Tibial nerve (tissue), 4 donors: ENCODE measurements at regions not wholly inside any gene's neighbourhood (a gene's known extent, or its start where the extent isn't known, plus 50 kb on each side); places are given as distances from the start of the nearest gene placed in this dataset.

Experiments used
- DNase-seq, 2 donors: peaks; one replicate each; pipeline ENCODE4 v3.0.0-alpha.2; 2019; ENCODE audit warnings: low spot score in 2 of 2
- H3K27ac ChIP-seq, 4 donors: fragments of 200-600 bp; sonication (generic) in 3 of 4; one replicate each; pipeline ENCODE4 v1.5.1; 2017 to 2019; ENCODE audit warnings: mild to moderate bottlenecking in 1 of 4
- H3K27me3 ChIP-seq, 2 donors: fragments of 200-600 bp; sonication (generic) in 1 of 2; one replicate each; pipeline versions ENCODE4 v1.5.1 to v1.6.0; 2017 to 2019
- H3K36me3 ChIP-seq, 3 donors: fragments of 200-600 bp; sonication (generic); one replicate each; pipeline ENCODE4 v1.5.1; 2018 to 2019
- H3K4me1 ChIP-seq, 4 donors: fragments of 200-600 bp; sonication (generic) in 3 of 4; one replicate each; pipeline ENCODE4 v1.5.1; 2017 to 2019
- H3K4me3 ChIP-seq, 4 donors: fragments of 200-600 bp; sonication (generic) in 3 of 4; one replicate each; pipeline ENCODE4 v1.5.1; 2017 to 2019; ENCODE audit warnings: mild to moderate bottlenecking in 1 of 4, moderate library complexity in 1 of 4
- H3K9me3 ChIP-seq, 4 donors: fragments of 200-600 bp; sonication (generic) in 3 of 4; one replicate each; pipeline ENCODE4 v1.5.1; 2017 to 2019
- EP300 ChIP-seq, 2 donors: sonication (generic); formaldehyde crosslinking; IDR thresholded peaks; one replicate each; pipeline ENCODE4 v1.6.1; 2017; ENCODE audit warnings: antibody characterized with exemption in 2 of 2, mild to moderate bottlenecking in 1 of 2
- POLR2A ChIP-seq, 2 donors: fragments of 450-650 bp; IDR thresholded peaks; one replicate each; pipeline ENCODE4 v1.6.1; 2017; ENCODE audit warnings: antibody characterized with exemption in 2 of 2, mild to moderate bottlenecking in 2 of 2, moderate library complexity in 2 of 2
- WGBS, 2 donors: methylation state at CpG; one replicate each; pipeline ENCODE4 v1.1.5; 2018; 5-methylcytosine and 5-hydroxymethylcytosine counted together
- TF ChIP-seq, protein P1 (sequence below), 5 experiments: fragments of 200-600 bp in 3 of 5; fragments of 450-650 bp in 2 of 5; sonication (generic) in 3 of 5; IDR thresholded peaks; one replicate each; pipeline ENCODE4 v1.5.1; 2016 to 2019; ENCODE audit warnings: antibody characterized with exemption in 5 of 5, mild to moderate bottlenecking in 3 of 5, moderate library complexity in 2 of 5

- 83 to 85% methylated on average over 9 of the region's 9 CpGs for WGBS, 2 donors
- DNase-seq = no peak
- H3K27me3 ChIP-seq = no peaks in the 10 kb centered on the region
- no peaks in the 10 kb centered on the region for H3K36me3 ChIP-seq
- H3K4me1 ChIP-seq = peaks cover 0 to 24% (median 0%) of the 10 kb centered on the region in 4 donors
- TF ChIP-seq, protein P1, sequence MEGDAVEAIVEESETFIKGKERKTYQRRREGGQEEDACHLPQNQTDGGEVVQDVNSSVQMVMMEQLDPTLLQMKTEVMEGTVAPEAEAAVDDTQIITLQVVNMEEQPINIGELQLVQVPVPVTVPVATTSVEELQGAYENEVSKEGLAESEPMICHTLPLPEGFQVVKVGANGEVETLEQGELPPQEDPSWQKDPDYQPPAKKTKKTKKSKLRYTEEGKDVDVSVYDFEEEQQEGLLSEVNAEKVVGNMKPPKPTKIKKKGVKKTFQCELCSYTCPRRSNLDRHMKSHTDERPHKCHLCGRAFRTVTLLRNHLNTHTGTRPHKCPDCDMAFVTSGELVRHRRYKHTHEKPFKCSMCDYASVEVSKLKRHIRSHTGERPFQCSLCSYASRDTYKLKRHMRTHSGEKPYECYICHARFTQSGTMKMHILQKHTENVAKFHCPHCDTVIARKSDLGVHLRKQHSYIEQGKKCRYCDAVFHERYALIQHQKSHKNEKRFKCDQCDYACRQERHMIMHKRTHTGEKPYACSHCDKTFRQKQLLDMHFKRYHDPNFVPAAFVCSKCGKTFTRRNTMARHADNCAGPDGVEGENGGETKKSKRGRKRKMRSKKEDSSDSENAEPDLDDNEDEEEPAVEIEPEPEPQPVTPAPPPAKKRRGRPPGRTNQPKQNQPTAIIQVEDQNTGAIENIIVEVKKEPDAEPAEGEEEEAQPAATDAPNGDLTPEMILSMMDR (IDR thresholded peaks at IDR 0.05) = no peak
- TF ChIP-seq POLR2A (IDR thresholded peaks at IDR 0.05) (no peak), EP300 (IDR thresholded peaks at IDR 0.05) (no peak)
- H3K4me3 ChIP-seq = no peak overlapping the region
- no peak overlapping the region for H3K27ac ChIP-seq
- peaks cover 0 to 3% (median 0%) of the 10 kb centered on the region in 4 donors for H3K9me3 ChIP-seq
Measured at GRCh38 chr6:169907419-169908115, 156.1 kb downstream of the ERMARD start.

DNA sequence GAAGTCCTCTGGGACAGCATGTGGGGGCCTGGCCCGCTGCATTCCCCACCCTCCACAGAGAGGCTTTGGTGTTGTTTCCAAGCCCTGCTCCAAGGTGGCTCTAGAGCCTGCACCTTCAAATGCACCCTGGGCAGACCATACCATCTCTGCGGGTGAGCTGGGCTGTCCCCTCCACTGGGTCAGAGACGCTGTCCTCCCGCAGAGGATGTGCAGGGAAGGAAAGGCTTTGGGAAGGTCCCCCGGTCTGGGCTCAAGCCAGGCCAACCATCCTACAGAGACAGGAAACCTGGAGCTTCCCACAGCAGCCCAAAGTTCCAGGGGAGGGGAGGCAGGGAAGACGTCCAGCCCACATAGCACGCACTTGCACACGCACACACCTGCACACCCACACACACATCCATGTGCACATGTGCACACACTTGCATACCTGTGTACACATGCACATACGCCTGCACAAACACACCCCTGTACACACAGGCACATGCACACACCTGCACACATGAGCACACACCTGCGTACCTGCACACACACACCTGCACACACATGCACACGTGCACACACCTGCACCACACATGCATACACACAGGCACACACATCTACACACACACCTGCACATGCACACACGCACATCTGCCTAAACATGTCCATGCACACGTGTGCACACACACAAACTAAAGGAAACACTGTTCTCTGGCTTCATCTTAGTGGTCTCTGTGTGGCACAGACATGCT lies 155.4 kb downstream of the ERMARD start:
- Histone ChIP-seq H3K27me3 (no peaks in the 10 kb centered on the region), H3K4me3 (no peak overlapping the region), H3K36me3 (no peaks in the 10 kb centered on the region), H3K27ac (no peak overlapping the region), H3K9me3 (peaks cover 0 to 3% (median 0%) of the 10 kb centered on the region in 4 donors), H3K4me1 (peaks cover 0 to 24% (median 0%) of the 10 kb centered on the region in 4 donors)
- 75 to 86% methylated on average over 12 to 13 of the region's 13 CpGs for WGBS, 2 donors
- TF ChIP-seq, protein P1 (IDR thresholded peaks at IDR 0.05) = no peak
- TF ChIP-seq POLR2A (IDR thresholded peaks at IDR 0.05) (no peak), EP300 (IDR thresholded peaks at IDR 0.05) (no peak)
- DNase-seq = no peak

DNA sequence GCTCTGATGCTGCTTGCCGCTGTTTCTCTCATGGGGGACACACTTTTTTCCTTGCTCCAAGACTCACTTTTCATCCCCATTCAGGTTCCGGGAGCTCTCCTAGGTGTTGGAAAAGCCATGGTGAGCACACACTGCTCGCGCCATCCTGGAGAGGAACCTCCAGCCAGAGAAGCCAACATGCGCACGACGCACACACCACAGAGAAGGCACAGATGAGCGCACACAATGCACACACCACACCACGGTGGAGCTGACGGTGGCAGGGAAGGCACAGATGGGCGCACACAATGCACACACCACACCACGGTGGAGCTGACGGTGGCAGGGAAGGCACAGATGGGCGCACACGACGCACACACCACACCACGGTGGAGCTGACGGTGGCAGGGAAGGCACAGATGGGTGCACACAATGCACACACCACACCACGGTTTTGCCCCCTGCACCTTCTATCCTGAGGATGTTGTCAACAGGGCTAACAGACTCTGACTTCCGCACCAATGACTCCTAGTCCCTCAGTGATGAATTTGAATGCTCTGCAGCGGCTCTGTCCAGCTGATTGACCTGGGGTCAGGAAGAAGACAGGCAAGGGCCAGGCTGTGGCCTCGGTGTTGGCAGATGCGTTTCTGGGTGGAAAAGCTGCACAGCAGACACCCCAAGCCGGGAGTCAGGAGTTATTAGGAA lies 154.7 kb downstream of the ERMARD start:
- H3K27me3 ChIP-seq = no peaks in the 10 kb centered on the region
- no peaks in the 10 kb centered on the region for H3K36me3 ChIP-seq
- no peak overlapping the region for H3K4me3 ChIP-seq
- 76 to 80% methylated on average over 23 to 24 of the region's 24 CpGs for WGBS, 2 donors
- peaks cover 0 to 24% (median 0%) of the 10 kb centered on the region in 4 donors for H3K4me1 ChIP-seq
- DNase-seq = no peak
- TF ChIP-seq, protein P1 (IDR thresholded peaks at IDR 0.05) = no peak
- TF ChIP-seq EP300 (IDR thresholded peaks at IDR 0.05) = no peak
- no peak for TF ChIP-seq POLR2A (IDR thresholded peaks at IDR 0.05)
- peaks cover 0 to 3% (median 0%) of the 10 kb centered on the region in 4 donors for H3K9me3 ChIP-seq
- no peak overlapping the region for H3K27ac ChIP-seq

DNA sequence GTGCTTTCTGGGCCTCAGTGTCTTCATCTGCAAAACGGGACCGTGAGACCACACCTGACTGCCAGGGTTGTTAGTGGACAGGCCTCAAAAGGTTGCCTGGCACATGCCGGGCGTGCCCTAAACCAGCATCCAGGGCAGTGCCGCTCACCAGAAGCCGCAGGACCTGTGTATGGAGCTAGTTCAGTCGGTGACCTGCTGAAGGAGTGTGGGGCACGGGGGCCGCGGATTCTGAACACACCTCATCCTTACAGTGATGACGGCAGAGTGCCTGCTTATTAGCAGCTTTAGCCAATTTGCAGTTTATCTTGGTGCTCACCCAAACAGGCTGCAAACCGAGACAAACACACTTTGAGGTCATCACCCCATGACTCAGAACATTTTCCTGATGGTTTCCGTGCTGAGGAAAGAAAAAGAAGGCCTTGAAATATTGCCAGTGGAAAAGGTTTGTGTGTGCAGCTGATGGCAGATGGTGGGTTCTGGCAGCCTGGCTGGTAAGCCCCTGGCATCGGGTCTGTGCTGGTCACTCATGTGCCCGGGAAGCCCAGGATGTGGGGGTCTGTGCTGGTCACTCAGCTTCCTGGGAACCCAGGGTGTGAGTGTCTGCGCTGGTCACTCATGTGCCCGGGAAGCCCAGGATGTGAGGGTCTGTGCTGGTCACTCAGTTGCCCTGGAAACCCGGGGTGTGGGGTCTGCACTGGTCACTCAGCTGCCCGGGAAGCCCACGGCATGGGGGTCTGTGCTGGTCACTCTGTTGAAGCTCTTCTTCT lies 153.8 kb downstream of the ERMARD start:
- Histone ChIP-seq H3K27me3 (no peaks in the 10 kb centered on the region), H3K27ac (peak overlapping the region in 1 of 4 donors; percentile 24), H3K36me3 (no peaks in the 10 kb centered on the region), H3K4me3 (no peak overlapping the region), H3K9me3 (peaks cover 0 to 3% (median 0%) of the 10 kb centered on the region in 4 donors), H3K4me1 (peaks cover 0 to 24% (median 0%) of the 10 kb centered on the region in 4 donors)
- TF ChIP-seq, protein P1 (IDR thresholded peaks at IDR 0.05) = no peak
- TF ChIP-seq POLR2A (IDR thresholded peaks at IDR 0.05) = no peak
- TF ChIP-seq EP300 (IDR thresholded peaks at IDR 0.05) = peak; percentile 35 to 77
- WGBS, 2 donors = 37 to 59% methylated on average over 13 to 20 of the region's 20 CpGs
- DNase-seq = peak in 1 of 2 donors; percentile 57
